GM10266 (cell line): ENCODE measurements at regions not wholly inside any gene's neighbourhood (a gene's known extent, or its start where the extent isn't known, plus 50 kb on each side); places are given as distances from the start of the nearest gene placed in this dataset.

Experiments used
- DNase-seq: peaks from one replicate; pipeline ENCODE4 v3.0.0; 2012; ENCODE audit errors: extremely low spot score
- TF ChIP-seq, protein P1 (sequence below): IDR thresholded peaks from 2 replicates; pipeline ENCODE4 v1.5.1; 2012; ENCODE audit warnings: mild to moderate bottlenecking, low read depth; ENCODE audit not compliant: control insufficient read depth, insufficient read depth; ENCODE audit errors: missing control alignments

DNA sequence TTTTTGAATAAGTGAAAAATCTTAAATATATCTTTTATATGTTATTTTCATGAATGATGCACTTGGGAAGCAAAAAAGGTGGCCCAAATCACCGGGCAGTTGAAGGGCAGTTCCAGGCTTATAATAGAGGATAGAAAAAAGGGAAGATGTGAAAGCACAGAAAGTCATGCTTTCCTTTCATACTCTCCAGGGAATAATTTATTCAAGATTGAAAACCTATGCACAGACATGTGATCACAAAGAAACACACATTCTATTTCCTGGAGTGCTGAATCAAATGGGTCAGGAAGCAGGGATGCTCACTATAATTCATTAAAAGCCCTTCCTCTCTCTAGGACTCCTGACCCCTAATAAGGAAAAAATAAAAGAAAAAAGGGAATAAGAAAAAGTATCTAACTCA lies 66.1 kb upstream of the USP38 start:
- DNase-seq: no peak
- TF ChIP-seq, protein P1, sequence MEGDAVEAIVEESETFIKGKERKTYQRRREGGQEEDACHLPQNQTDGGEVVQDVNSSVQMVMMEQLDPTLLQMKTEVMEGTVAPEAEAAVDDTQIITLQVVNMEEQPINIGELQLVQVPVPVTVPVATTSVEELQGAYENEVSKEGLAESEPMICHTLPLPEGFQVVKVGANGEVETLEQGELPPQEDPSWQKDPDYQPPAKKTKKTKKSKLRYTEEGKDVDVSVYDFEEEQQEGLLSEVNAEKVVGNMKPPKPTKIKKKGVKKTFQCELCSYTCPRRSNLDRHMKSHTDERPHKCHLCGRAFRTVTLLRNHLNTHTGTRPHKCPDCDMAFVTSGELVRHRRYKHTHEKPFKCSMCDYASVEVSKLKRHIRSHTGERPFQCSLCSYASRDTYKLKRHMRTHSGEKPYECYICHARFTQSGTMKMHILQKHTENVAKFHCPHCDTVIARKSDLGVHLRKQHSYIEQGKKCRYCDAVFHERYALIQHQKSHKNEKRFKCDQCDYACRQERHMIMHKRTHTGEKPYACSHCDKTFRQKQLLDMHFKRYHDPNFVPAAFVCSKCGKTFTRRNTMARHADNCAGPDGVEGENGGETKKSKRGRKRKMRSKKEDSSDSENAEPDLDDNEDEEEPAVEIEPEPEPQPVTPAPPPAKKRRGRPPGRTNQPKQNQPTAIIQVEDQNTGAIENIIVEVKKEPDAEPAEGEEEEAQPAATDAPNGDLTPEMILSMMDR: no peak

DNA sequence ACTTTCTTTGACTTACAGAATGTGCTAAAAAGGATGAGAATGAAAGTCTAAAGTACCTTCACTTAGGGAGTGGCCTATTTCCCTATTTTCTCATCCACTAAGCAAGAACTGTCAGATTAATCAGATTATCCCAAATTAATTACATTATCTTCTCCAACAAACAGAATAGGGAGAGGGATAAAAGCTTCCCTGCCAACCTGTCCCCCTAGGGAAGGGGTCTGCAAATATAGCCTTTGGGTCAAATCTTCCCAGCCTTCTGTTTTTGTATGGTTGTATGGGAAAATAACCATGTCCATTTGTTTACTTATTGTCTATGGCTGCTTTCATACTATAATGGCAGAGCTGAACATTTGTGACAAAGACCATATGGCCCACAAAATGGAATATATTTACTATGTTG lies 57.1 kb upstream of the USP38 start:
- no peak for DNase-seq
- TF ChIP-seq, protein P1: no peak

DNA sequence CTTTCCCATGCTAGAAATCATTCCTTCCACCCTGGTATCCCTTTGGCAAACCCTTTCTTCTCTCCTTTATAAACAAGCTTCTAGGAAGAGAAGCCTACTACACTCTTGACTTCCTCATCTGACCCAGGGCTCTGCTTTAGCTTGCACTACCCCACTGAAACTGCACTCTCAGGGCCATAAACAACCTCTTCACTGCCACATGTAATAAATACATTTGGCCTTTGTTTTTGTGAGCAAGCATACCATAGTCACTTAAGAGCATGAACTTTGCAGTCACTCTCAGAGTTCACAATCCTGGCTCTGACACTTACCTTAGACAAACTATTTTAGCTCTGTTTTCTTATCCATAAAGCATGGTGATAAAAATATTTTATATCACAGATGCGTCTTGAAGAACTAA lies 50.7 kb upstream of the USP38 start:
- TF ChIP-seq, protein P1: no peak
- no peak for DNase-seq
